GM12875 (cell line): ENCODE measurements at regions not wholly inside any gene's neighbourhood (a gene's known extent, or its start where the extent isn't known, plus 50 kb on each side); places are given as distances from the start of the nearest gene placed in this dataset.

ENCODE experiments used
- H3K4me3 ChIP-seq: one replicate; pipeline ENCODE4 v1.5.1; 2011; ENCODE audit warnings: low read depth, low read length, control low read depth
- CTCF ChIP-seq: IDR thresholded peaks from 2 replicates; pipeline ENCODE4 v1.5.1; 2011; ENCODE audit warnings: low read depth, mild to moderate bottlenecking, control low read depth, inconsistent platforms, low read length, moderate library complexity, borderline replicate concordance; ENCODE audit not compliant: insufficient read depth

- TF ChIP-seq CTCF = no peak
- no peak overlapping the region for H3K4me3 ChIP-seq
Measured at GRCh38 chr10:78316451-78316931, 282.8 kb downstream of the RPS24 start.

GRCh38 chr10:78318305-78318704, 284.6 kb downstream of the RPS24 start:
- TF ChIP-seq CTCF = no peak
- no peak overlapping the region for H3K4me3 ChIP-seq

- TF ChIP-seq CTCF = no peak
- no peak overlapping the region for H3K4me3 ChIP-seq
Measured at GRCh38 chr10:78319371-78319770, 285.7 kb downstream of the RPS24 start.

GRCh38 chr10:78319841-78320240, 286.2 kb downstream of the RPS24 start:
- TF ChIP-seq CTCF = no peak
- no peak overlapping the region for H3K4me3 ChIP-seq

- H3K4me3 ChIP-seq = no peak overlapping the region
- TF ChIP-seq CTCF = no peak
Measured at GRCh38 chr10:78320506-78320905, 286.8 kb downstream of the RPS24 start.

GRCh38 chr10:78321000-78321399, 287.3 kb downstream of the RPS24 start:
- TF ChIP-seq CTCF = no peak
- H3K4me3 ChIP-seq = no peak overlapping the region

- TF ChIP-seq CTCF = no peak
Measured at GRCh38 chr10:78321500-78321899, 287.8 kb downstream of the RPS24 start.

More at GRCh38 chr10:78321500-78321899, 287.8 kb downstream of the RPS24 start:
- no peak overlapping the region for H3K4me3 ChIP-seq
